NB4 (cell line): ENCODE measurements at regions not wholly inside any gene's neighbourhood (a gene's known extent, or its start where the extent isn't known, plus 50 kb on each side); places are given as distances from the start of the nearest gene placed in this dataset.

Experiments
- DNase-seq: peaks from one replicate; pipeline ENCODE4 v3.0.0; 2010; ENCODE audit warnings: low read depth
- H3K4me3 ChIP-seq: one replicate; pipeline ENCODE4 v1.5.1; 2011; ENCODE audit warnings: mild to moderate bottlenecking, low read depth, low read length, moderate library complexity
- MYC ChIP-seq: IDR thresholded peaks from 2 replicates; pipeline ENCODE4 v1.6.1; 2011; ENCODE audit warnings: low read depth, low read length
- POLR2A ChIP-seq: IDR thresholded peaks from 2 replicates; pipeline ENCODE4 v1.6.1; 2011; ENCODE audit warnings: mild to moderate bottlenecking; ENCODE audit not compliant: insufficient read length; ENCODE audit errors: extremely low read depth
- TF ChIP-seq, protein P1 (sequence below): IDR thresholded peaks from 2 replicates; pipeline ENCODE4 v1.6.1; 2011; ENCODE audit warnings: low read depth, low read length
- TF ChIP-seq, protein P2 (sequence below): IDR thresholded peaks from one replicate; pipeline ENCODE4 v1.5.1; 2012; ENCODE audit warnings: low read depth, low read length

DNA sequence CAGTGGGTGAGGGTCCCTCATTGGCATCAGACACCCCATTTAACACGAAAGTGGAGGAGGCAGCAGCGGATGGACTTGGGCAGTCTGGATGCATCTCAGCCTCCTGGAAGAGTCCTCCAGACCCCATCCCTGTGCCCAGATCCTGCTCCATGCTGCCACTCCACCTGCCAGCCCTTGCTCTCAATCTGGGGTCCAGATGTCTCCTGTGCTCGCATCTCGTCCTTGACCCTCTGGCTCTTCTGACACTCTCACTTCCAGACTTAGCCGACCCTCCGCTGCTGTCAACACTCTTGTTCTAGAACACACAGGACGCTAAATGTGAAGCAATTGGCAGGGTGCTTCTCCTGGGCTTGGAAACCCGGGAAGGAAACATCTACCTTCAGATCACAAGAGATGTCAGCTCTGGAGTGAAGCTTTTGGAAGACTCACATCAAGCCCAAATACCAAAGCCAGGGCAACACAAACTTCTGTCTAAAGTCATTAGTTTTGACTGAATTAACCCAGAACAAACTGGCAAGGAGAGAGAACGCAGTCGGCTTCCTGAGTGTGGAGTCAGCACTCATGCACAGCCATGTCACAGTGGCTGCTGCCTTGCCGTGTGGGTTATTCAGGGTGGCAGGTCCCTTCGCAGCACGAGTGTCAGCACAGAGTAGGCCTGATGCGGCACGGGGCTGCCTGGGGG is 379.1 kb downstream of the TCERG1L start:
- no peak for DNase-seq
- H3K4me3 ChIP-seq: no peak overlapping the region
- no peak for TF ChIP-seq MYC
- TF ChIP-seq, protein P1, sequence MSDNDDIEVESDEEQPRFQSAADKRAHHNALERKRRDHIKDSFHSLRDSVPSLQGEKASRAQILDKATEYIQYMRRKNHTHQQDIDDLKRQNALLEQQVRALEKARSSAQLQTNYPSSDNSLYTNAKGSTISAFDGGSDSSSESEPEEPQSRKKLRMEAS: no peak

DNA sequence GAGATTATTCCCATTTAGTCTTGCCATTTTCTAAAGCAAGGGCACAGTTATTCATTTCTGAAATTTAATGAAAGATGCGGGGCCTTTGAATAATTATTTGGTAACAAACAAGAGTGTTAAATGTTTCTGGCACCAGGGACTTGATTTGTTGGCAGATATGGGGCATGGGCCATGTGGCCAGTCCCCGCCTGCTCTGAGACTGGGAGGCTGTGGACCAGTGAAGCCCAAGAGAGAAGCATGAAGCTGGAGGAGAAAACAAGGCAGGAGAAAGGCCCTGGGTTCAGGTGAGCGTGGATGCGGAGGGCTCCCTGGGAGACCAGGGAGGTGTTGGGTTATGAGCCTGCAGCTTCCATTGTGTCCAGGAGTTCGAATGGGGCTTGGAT is 378.5 kb downstream of the TCERG1L start:
- DNase-seq: no peak
- no peak for TF ChIP-seq MYC
- TF ChIP-seq, protein P1: no peak
- H3K4me3 ChIP-seq: no peak overlapping the region

DNA sequence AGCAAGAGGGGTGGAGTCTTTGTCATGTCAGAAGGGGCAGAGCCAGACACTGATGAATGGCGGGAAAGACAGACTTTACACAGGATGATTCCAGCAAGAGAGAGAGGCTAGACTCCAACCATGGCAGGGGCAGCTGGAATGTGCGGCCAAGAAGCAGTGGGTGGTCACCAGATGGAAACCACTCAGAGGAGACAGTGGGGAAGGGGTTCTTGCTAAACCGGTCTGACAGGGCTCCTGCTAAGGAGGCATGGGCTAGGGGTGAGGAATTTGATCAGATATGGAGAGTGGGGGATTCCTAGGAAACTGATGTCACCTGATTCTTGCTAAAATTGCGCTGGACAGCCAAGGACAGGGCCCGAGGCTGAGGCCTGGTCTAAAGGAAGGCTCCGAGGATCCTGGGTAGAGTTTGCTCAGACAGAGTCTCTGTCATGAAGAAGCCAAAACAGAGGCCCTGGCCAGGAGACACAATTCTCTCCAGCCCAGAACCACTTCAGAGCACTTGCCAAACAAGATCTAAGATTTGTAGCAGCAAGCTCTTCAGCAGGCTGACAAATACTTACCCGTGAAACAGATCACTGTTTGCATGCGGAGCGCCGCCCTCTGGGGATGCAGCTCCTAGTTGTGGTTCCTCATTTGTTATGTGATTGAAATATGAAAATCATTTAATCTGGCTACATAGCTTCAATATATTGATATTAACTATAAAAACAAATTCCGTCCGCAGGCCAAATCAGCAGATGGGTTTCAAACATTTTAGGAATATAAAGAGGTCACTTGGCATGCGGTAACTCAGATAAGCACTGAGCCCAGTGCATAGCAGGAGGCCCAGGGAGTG is 377.0 kb downstream of the TCERG1L start:
- no peak for DNase-seq
- TF ChIP-seq POLR2A (no peak), MYC (no peak)
- TF ChIP-seq, protein P2, sequence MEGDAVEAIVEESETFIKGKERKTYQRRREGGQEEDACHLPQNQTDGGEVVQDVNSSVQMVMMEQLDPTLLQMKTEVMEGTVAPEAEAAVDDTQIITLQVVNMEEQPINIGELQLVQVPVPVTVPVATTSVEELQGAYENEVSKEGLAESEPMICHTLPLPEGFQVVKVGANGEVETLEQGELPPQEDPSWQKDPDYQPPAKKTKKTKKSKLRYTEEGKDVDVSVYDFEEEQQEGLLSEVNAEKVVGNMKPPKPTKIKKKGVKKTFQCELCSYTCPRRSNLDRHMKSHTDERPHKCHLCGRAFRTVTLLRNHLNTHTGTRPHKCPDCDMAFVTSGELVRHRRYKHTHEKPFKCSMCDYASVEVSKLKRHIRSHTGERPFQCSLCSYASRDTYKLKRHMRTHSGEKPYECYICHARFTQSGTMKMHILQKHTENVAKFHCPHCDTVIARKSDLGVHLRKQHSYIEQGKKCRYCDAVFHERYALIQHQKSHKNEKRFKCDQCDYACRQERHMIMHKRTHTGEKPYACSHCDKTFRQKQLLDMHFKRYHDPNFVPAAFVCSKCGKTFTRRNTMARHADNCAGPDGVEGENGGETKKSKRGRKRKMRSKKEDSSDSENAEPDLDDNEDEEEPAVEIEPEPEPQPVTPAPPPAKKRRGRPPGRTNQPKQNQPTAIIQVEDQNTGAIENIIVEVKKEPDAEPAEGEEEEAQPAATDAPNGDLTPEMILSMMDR: no peak
- TF ChIP-seq, protein P1: no peak

DNA sequence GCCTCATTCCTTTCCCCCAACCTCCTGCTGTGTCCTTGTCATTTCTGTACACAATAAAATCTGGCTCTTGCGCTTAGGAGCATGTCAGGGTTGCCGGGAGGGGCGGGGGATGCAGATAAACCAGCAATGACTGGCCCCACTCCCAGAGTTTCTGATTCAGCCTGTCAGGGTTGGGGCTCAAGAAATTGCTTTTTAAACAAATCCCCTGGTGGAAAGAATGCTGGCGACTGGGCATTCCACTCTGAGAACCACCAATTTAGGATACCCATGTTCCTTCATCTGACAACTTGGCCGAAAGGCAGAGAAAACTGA is 376.4 kb downstream of the TCERG1L start:
- DNase-seq: no peak
- TF ChIP-seq MYC: no peak
- TF ChIP-seq, protein P1: no peak
- TF ChIP-seq, protein P2: no peak
- no peak for TF ChIP-seq POLR2A
- H3K4me3 ChIP-seq: no peak overlapping the region

More for the DNA sequence above, 377.0 kb downstream of the TCERG1L start:
- no peak overlapping the region for H3K4me3 ChIP-seq

DNA sequence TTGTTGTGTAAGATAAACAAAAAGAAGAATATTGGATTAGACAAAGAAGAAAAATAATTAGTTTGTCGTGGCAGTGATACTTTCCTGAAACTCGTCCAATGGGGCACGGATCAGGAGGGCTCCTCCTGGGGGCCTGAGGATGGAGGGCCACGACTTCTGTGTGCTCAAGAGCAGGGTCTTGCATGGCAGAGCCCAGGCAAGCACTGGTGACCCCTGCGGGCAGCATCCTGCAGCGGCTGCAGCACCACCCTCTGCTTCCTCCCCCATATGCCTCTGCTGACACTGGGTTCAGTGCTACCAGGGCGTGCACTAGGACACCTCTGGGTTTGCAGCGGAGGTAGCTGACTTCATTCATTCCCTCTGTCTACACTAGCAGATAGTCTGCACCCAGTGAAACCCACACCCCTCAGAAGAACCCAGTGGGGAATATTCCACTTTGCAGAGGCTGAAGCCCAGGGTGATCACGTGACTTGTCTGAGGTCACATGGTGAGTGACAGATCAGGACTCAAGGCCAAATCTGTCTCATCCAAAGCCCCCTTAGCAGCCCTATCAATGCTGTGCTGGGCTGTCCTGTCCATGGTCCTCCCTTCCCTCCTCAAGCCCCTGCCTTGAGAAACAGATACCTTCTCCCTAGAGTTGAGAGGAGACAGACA is 375.5 kb downstream of the TCERG1L start:
- peak; percentile 9 for DNase-seq
- no peak for TF ChIP-seq POLR2A
- TF ChIP-seq, protein P1: no peak
- TF ChIP-seq, protein P2: no peak
- TF ChIP-seq MYC: no peak

DNA sequence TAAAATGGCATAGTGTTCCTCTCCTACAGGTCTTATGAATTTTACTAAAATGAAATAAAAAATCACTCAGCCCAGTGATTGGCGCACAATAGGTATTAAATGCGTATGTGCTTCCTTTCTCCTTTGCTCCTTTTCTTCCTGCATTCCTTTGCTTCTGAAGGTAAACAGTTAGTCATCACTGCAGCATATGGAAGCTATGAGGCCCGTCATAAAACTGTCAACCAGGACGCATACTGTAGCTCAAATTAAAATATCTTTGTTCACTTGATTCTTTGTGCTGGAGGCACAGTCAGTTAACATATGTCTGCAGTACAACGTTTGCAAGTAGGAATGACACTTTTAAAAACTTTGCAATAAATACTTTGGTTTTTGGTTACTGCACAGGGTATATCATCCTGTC is 374.7 kb downstream of the TCERG1L start:
- H3K4me3 ChIP-seq: no peak overlapping the region
- TF ChIP-seq, protein P1: no peak
- TF ChIP-seq POLR2A: no peak
- TF ChIP-seq, protein P2: no peak
- TF ChIP-seq MYC: no peak
- no peak for DNase-seq

More for the DNA sequence above, 375.5 kb downstream of the TCERG1L start:
- no peak overlapping the region for H3K4me3 ChIP-seq
